AG09319 (cell line): ENCODE measurements at regions not wholly inside any gene's neighbourhood (a gene's known extent, or its start where the extent isn't known, plus 50 kb on each side); places are given as distances from the start of the nearest gene placed in this dataset.

Source experiments
- DNase-seq: peaks from one replicate; pipeline ENCODE4 v3.0.0-alpha.2; 2010; ENCODE audit warnings: low read depth; ENCODE audit errors: extremely low read depth
- CTCF ChIP-seq: IDR thresholded peaks from 2 replicates; pipeline ENCODE4 v1.5.1; 2011; ENCODE audit warnings: low read depth, mild to moderate bottlenecking, inconsistent platforms, low read length, moderate library complexity

- DNase-seq: no peak
- TF ChIP-seq CTCF: no peak
Measured at GRCh38 chr4:83894831-83895230, 358.9 kb downstream of the GPAT3 start.

- no peak for TF ChIP-seq CTCF
- DNase-seq: no peak
Measured at GRCh38 chr4:83890816-83891215, 354.9 kb downstream of the GPAT3 start.

- no peak for TF ChIP-seq CTCF
- no peak for DNase-seq
Measured at GRCh38 chr4:83890231-83890630, 354.3 kb downstream of the GPAT3 start.

GRCh38 chr4:83889802-83890201, 353.9 kb downstream of the GPAT3 start:
- no peak for DNase-seq
- TF ChIP-seq CTCF: no peak

- DNase-seq: no peak
- no peak for TF ChIP-seq CTCF
Measured at GRCh38 chr4:83885256-83886182, 349.6 kb downstream of the GPAT3 start.

- TF ChIP-seq CTCF: no peak
- DNase-seq: no peak
Measured at GRCh38 chr4:83876047-83876446, 340.1 kb downstream of the GPAT3 start.

- no peak for TF ChIP-seq CTCF
- DNase-seq: no peak
Measured at GRCh38 chr4:83875437-83875836, 339.5 kb downstream of the GPAT3 start.
